Middle frontal gyrus (tissue), 1 donor: ENCODE measurements at regions not wholly inside any gene's neighbourhood (a gene's known extent, or its start where the extent isn't known, plus 50 kb on each side); places are given as distances from the start of the nearest gene placed in this dataset.

Experiments used
- DNase-seq: peaks from one replicate; pipeline ENCODE4 v3.0.0-alpha.2; 2015; ENCODE audit warnings: low spot score; ENCODE audit errors: extremely low spot score

- DNase-seq: no peak
Observed at GRCh38 chr6:43873806-43874714, 104.0 kb downstream of the VEGFA start.

GRCh38 chr6:43871933-43872332 is 101.9 kb downstream of the VEGFA start:
- no peak for DNase-seq

DNA sequence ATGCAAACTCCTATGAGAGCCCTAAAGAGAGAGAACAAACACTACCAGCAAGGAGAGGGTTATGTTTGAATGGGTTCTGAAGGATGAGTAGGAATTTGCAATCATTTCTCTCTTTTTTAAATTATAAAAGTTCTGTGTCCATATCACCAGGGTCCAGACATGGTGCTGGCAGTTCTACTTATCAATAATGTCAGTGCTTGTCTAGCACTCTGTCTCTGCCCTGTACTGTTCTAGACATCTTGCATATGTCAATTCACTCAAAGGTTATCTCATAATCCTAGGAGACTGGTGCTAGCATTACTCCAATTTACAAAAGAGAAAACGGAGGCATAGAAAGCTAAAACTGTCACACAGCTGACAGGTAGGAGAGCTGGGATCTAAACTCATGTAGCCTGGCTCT is 101.3 kb downstream of the VEGFA start:
- DNase-seq: no peak

DNA sequence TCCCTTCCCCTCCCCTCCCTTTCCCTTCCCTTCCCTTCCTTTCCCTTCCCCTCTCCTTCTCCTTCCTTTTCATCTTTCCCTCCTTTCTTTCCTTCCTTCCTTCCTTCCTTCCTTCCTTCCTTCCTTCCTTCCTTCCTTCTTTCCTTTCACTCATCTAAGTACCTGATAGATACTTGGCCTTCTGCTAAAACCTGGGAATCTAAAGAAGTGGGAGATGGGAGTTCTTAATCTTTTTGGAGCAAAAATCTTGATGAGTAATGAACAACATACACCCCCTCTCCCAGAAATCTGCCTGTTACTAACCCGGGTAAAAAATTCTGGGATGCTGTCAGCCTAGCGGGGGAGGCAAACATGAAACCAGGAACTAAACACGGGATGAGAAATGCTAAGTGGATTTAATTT is 100.7 kb downstream of the VEGFA start:
- DNase-seq: no peak

GRCh38 chr6:43869792-43870659 is 100.0 kb downstream of the VEGFA start:
- DNase-seq: no peak

GRCh38 chr6:43869079-43869710 is 99.2 kb downstream of the VEGFA start:
- DNase-seq: no peak

GRCh38 chr6:43868467-43868866 is 98.5 kb downstream of the VEGFA start:
- no peak for DNase-seq

DNA sequence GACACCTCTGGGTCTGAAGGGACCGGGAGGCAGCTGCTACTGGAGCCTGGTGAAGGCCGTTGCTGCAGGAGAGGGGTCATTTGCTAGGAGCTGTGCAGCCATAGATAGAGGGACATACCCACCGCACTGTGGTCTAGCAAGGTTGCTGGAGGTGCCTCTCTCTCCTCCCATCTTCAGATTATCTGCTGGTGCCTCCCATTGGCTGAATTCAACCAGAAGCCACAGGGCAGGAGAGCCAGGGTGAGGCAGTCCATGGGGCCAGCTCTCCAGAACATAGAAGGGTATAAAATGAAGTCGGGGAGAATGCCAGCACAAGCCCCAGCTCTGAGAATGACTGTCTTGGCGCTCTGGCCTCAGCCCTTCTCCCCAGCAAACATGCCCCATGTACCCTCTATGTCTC is 98.0 kb downstream of the VEGFA start:
- no peak for DNase-seq

- DNase-seq: no peak
Observed at GRCh38 chr6:43867246-43867645, 97.2 kb downstream of the VEGFA start.

GRCh38 chr6:43865932-43866645 is 96.1 kb downstream of the VEGFA start:
- no peak for DNase-seq

- DNase-seq: no peak
Observed at GRCh38 chr6:43865086-43865485, 95.1 kb downstream of the VEGFA start.

GRCh38 chr6:43862925-43863324 is 92.9 kb downstream of the VEGFA start:
- no peak for DNase-seq

GRCh38 chr6:43861212-43861894 is 91.3 kb downstream of the VEGFA start:
- DNase-seq: no peak

- DNase-seq: no peak
Observed at GRCh38 chr6:43860285-43860684, 90.3 kb downstream of the VEGFA start.

DNA sequence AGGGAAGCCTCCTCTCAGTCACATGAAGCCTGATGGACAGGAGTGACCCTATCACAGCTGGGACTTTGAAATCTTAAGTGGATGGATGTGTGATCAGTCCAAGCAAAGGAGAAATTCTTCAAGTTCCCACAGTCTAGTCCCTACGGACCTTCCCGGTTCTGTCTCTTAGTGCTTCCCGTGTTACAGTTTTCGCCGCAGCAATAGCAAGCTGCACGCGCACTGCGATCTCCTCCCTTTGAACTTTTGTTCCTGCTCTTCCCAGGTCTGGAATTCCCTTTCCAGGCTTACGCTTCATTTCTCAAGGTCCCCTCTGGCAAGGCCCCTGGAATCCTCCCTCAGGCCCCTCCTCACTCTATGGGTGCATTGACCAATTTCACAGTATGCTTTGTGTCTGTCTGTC is 89.2 kb downstream of the VEGFA start:
- DNase-seq: no peak

DNA sequence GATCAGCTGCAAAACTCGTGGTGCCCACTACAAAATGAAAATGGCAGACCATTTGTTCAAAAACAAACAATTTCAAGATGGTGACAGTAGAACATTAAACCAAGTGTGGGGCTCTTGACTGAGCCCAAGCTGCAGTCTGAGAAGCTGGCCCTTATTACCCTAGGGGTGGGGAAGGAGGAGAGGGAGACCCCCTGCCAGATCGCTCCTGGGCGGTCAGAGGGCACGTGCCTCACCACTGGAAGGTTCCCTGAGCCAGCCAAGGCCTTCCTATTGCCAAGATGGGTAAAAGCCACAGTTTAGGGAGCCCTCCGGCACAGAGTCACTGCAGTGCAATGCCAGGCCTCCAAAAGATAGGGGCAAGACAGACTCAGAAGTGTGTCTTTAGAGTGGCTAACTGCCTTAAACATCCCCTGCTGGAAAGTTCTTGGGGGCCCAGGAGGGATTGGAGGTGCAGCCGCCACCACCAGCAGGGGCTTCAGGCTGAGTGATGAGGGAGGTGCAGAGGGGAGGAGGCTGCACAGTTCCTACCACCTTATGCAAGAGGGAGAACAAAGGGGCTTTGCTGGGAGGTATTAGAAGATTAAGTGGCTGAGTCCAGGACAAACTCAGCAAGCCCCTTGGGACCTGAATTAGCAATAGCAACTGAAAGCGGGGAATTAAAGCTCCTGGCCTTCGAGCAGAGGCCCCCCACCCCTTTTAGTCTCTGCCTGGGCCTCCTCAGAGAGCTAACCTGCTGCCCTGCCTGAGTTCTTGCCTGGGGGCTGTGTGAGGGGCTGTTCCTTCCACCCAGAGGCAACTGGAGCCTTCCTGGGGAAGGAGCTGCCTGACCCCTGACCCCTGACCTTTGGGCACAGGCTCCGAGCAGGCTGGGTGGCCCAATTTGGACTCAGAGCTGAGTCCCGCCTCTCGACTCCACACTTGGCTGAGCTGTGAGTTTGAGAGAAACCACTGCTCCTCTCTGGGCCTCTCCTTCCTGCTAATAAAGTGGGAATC is 88.4 kb downstream of the VEGFA start:
- DNase-seq: no peak

- DNase-seq: no peak
Observed at GRCh38 chr6:43856005-43856765, 86.2 kb downstream of the VEGFA start.

DNA sequence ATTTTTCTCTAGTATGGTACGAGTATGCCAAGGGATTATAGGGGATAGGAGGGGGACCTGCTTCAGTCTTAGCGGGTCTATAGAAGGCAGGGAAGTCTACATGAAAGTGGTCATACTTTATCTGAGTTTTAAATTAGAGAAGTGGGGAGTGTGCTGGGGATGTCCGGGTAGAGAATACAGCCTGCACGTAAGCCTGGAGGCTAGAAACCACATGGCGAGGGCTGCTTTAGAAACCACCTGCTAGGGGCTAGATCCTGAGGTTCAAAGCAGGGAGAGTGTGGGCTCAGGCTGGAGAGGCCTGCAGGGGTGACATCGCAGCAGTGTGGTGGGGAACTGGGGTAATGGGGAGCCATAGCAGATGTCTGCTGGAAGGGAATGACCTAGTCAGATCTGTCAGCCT is 85.2 kb downstream of the VEGFA start:
- no peak for DNase-seq
